ENCODE measurements at regions not wholly inside any gene's neighbourhood (a gene's known extent, or its start where the extent isn't known, plus 50 kb on each side); places are given as distances from the start of the nearest gene placed in this dataset.

- TF ChIP-seq EP300 (IDR thresholded peaks at IDR 0.05) (no peak), CTCF (IDR thresholded peaks at IDR 0.05) (no peak)
These were observed 301.8 kb upstream of the GADL1 start for GRCh38 chr3:31196261-31196660.
